ENCODE measurements at regions not wholly inside any gene's neighbourhood (a gene's known extent, or its start where the extent isn't known, plus 50 kb on each side); places are given as distances from the start of the nearest gene placed in this dataset.
"Not testable (repeated sequence)": the region's sequence is repeated elsewhere in the genome, so short reads cannot be mapped to it uniquely, and the experiment has no call there.

GRCh38 chrY:8033200-8033599, 1121.6 kb upstream of the AMELY start:
- Histone ChIP-seq H3K27me3 (ENCODE audit: control insufficient read depth, insufficient read depth, low read length) (no peaks in the 10 kb centered on the region), H3K36me3 (ENCODE audit: control insufficient read depth, insufficient read depth, low read length) (no peaks in the 10 kb centered on the region), H3K4me3 (ENCODE audit: low read depth, low read length) (no peak overlapping the region)
- no peak for FAIRE-seq
- TF ChIP-seq CTCF (IDR thresholded peaks at IDR 0.05; ENCODE audit: insufficient read depth, low read length, severe bottlenecking): no peak
- peak; percentile 68 for DNase-seq (ENCODE audit: low read depth)

GRCh38 chrY:8020540-8020939, 1109.0 kb upstream of the AMELY start:
- DNase-seq (ENCODE audit: low read depth): peak; percentile 81
- H3K27me3 ChIP-seq (ENCODE audit: control insufficient read depth, insufficient read depth, low read length): no peaks in the 10 kb centered on the region
- no peak for TF ChIP-seq CTCF (IDR thresholded peaks at IDR 0.05; ENCODE audit: insufficient read depth, low read length, severe bottlenecking)
- no peak overlapping the region for H3K4me3 ChIP-seq (ENCODE audit: low read depth, low read length)
- FAIRE-seq: no peak
- H3K36me3 ChIP-seq (ENCODE audit: control insufficient read depth, insufficient read depth, low read length): no peaks in the 10 kb centered on the region

GRCh38 chrY:8011515-8011914, 1100.0 kb upstream of the AMELY start:
- FAIRE-seq (no peak), DNase-seq (ENCODE audit: low read depth) (peak; percentile 72)
- no peak for TF ChIP-seq CTCF (IDR thresholded peaks at IDR 0.05; ENCODE audit: insufficient read depth, low read length, severe bottlenecking)
- no peak overlapping the region for H3K4me3 ChIP-seq (ENCODE audit: low read depth, low read length)
- no peaks in the 10 kb centered on the region for H3K27me3 ChIP-seq (ENCODE audit: control insufficient read depth, insufficient read depth, low read length)
- H3K36me3 ChIP-seq (ENCODE audit: control insufficient read depth, insufficient read depth, low read length): no peaks in the 10 kb centered on the region

GRCh38 chrY:8004196-8004595, 1092.6 kb upstream of the AMELY start:
- Histone ChIP-seq H3K27me3 (ENCODE audit: control insufficient read depth, insufficient read depth, low read length) (no peaks in the 10 kb centered on the region), H3K36me3 (ENCODE audit: control insufficient read depth, insufficient read depth, low read length) (no peaks in the 10 kb centered on the region), H3K4me3 (ENCODE audit: low read depth, low read length) (no peak overlapping the region)
- FAIRE-seq (no peak), DNase-seq (ENCODE audit: low read depth) (peak; percentile 86)
- no peak for TF ChIP-seq CTCF (IDR thresholded peaks at IDR 0.05; ENCODE audit: insufficient read depth, low read length, severe bottlenecking)

GRCh38 chrY:7996726-7997125, 1085.2 kb upstream of the AMELY start:
- H3K4me3 ChIP-seq (ENCODE audit: low read depth, low read length): no peak overlapping the region
- no peak for DNase-seq (ENCODE audit: low read depth)
- FAIRE-seq: no peak
- no peak for TF ChIP-seq CTCF (IDR thresholded peaks at IDR 0.05; ENCODE audit: insufficient read depth, low read length, severe bottlenecking)
- no peaks in the 10 kb centered on the region for H3K27me3 ChIP-seq (ENCODE audit: control insufficient read depth, insufficient read depth, low read length)
- H3K36me3 ChIP-seq (ENCODE audit: control insufficient read depth, insufficient read depth, low read length): no peaks in the 10 kb centered on the region

- not testable (repeated sequence) for H3K27me3 ChIP-seq (ENCODE audit: control insufficient read depth, insufficient read depth, low read length); FAIRE-seq; H3K4me3 ChIP-seq (ENCODE audit: low read depth, low read length); H3K36me3 ChIP-seq (ENCODE audit: control insufficient read depth, insufficient read depth, low read length)
- peak; percentile 58 for DNase-seq (ENCODE audit: low read depth)
Observed at GRCh38 chrY:7994781-7995180, 1083.2 kb upstream of the AMELY start.
